ENCODE measurements at regions not wholly inside any gene's neighbourhood (a gene's known extent, or its start where the extent isn't known, plus 50 kb on each side); places are given as distances from the start of the nearest gene placed in this dataset.
A peak's percentile ranks its signal among the peaks of the same experiment; 100 is the strongest.

GRCh38 chr1:55311057-55311641 lies 96.0 kb upstream of the USP24 start:
- no peak for DNase-seq
- Histone ChIP-seq H3K4me1 (no peaks in the 10 kb centered on the region), H3K27me3 (no peaks in the 10 kb centered on the region), H3K9me3 (no peaks in the 10 kb centered on the region), H3K27ac (peak overlapping the region in 1 of 4 donors; percentile 1), H3K4me3 (no peak overlapping the region), H3K36me3 (no peaks in the 10 kb centered on the region)
- intact Hi-C loops (cut with DNase I; ENCODE audit: low total_unique reads), result no loop called here
- no peak for TF ChIP-seq POLR2A (IDR thresholded peaks at IDR 0.05)
- TF ChIP-seq EP300 (IDR thresholded peaks at IDR 0.05; ENCODE audit: low read depth), result no peak
- no peak for TF ChIP-seq CTCF (IDR thresholded peaks at IDR 0.05)
- TF ChIP-seq POLR2AphosphoS5 (IDR thresholded peaks at IDR 0.05), result no peak
- WGBS, 2 donors (ENCODE audit: low coverage in 1 of 2), result 68 to 88% methylated on average over 3 to 7 of the region's 7 CpGs
- in situ Hi-C loops (cut with MboI; ENCODE audit: low pct_ligation_motif_present in 1 of 4, low pct_unique_long_range_greater_than_20kb in 1 of 4, low sequenced_read_pairs in 3 of 4), result no loop called here

GRCh38 chr1:55310505-55310971 lies 95.4 kb upstream of the USP24 start:
- intact Hi-C loops (cut with DNase I; ENCODE audit: low total_unique reads), result no loop called here
- 37 to 54% methylated on average over 2 to 3 of the region's 3 CpGs for WGBS, 2 donors (ENCODE audit: low coverage in 1 of 2)
- Histone ChIP-seq H3K9me3 (no peaks in the 10 kb centered on the region), H3K4me3 (no peak overlapping the region), H3K36me3 (no peaks in the 10 kb centered on the region), H3K27ac (peak overlapping the region in 1 of 4 donors; percentile 1), H3K27me3 (no peaks in the 10 kb centered on the region), H3K4me1 (no peaks in the 10 kb centered on the region)
- TF ChIP-seq CTCF (IDR thresholded peaks at IDR 0.05) (no peak), POLR2A (IDR thresholded peaks at IDR 0.05) (no peak), EP300 (IDR thresholded peaks at IDR 0.05; ENCODE audit: low read depth) (no peak)
- in situ Hi-C loops (cut with MboI; ENCODE audit: low pct_ligation_motif_present in 1 of 4, low pct_unique_long_range_greater_than_20kb in 1 of 4, low sequenced_read_pairs in 3 of 4), result no loop called here
- no peak for DNase-seq

GRCh38 chr1:55309786-55310504 lies 94.8 kb upstream of the USP24 start:
- no peak overlapping the region for H3K4me3 ChIP-seq
- in situ Hi-C loops (cut with MboI; ENCODE audit: low pct_ligation_motif_present in 1 of 4, low pct_unique_long_range_greater_than_20kb in 1 of 4, low sequenced_read_pairs in 3 of 4), result no loop called here
- no peak overlapping the region for H3K27ac ChIP-seq
- 75 to 84% methylated on average over 3 to 17 of the region's 18 CpGs for WGBS, 2 donors (ENCODE audit: low coverage in 1 of 2)
- no peaks in the 10 kb centered on the region for H3K4me1 ChIP-seq
- TF ChIP-seq EP300 (IDR thresholded peaks at IDR 0.05; ENCODE audit: low read depth), result no peak
- no peak for TF ChIP-seq POLR2A (IDR thresholded peaks at IDR 0.05)
- no peak for TF ChIP-seq POLR2AphosphoS5 (IDR thresholded peaks at IDR 0.05)
- no peak for TF ChIP-seq CTCF (IDR thresholded peaks at IDR 0.05)
- no peaks in the 10 kb centered on the region for H3K9me3 ChIP-seq
- H3K36me3 ChIP-seq, result no peaks in the 10 kb centered on the region
- no peak for DNase-seq
- intact Hi-C loops (cut with DNase I; ENCODE audit: low total_unique reads), result no loop called here
- no peaks in the 10 kb centered on the region for H3K27me3 ChIP-seq

GRCh38 chr1:55309053-55309452 lies 93.9 kb upstream of the USP24 start:
- DNase-seq, result no peak
- Histone ChIP-seq H3K4me1 (no peaks in the 10 kb centered on the region), H3K4me3 (no peak overlapping the region), H3K36me3 (no peaks in the 10 kb centered on the region), H3K27me3 (no peaks in the 10 kb centered on the region), H3K27ac (no peak overlapping the region), H3K9me3 (no peaks in the 10 kb centered on the region)
- TF ChIP-seq POLR2A (IDR thresholded peaks at IDR 0.05) (no peak), EP300 (IDR thresholded peaks at IDR 0.05; ENCODE audit: low read depth) (no peak), CTCF (IDR thresholded peaks at IDR 0.05) (no peak)
- intact Hi-C loops (cut with DNase I; ENCODE audit: low total_unique reads), result no loop called here
- in situ Hi-C loops (cut with MboI; ENCODE audit: low pct_ligation_motif_present in 1 of 4, low pct_unique_long_range_greater_than_20kb in 1 of 4, low sequenced_read_pairs in 3 of 4), result no loop called here
- 78% methylated on average over 2 of the region's 2 CpGs; no CpG with 5 or more reads in 1 of the 2 donors for WGBS, 2 donors (ENCODE audit: low coverage in 1 of 2)
